ENCODE measurements at regions not wholly inside any gene's neighbourhood (a gene's known extent, or its start where the extent isn't known, plus 50 kb on each side); places are given as distances from the start of the nearest gene placed in this dataset.

- no peak for DNase-seq (ENCODE audit: low read depth, low spot score)
- Histone ChIP-seq H3K27me3 (ENCODE audit: control insufficient read depth, insufficient read depth, low read length) (peaks cover 27% of the 10 kb centered on the region), H3K9me3 (ENCODE audit: control insufficient read depth, insufficient read depth, low read length) (no peaks in the 10 kb centered on the region; the same call in 1 of the 2 replicates), H3K27ac (ENCODE audit: low read depth, low read length) (no peak overlapping the region), H3K4me3 (ENCODE audit: low read depth, low read length) (no peak overlapping the region)
- POLR2A ChIA-PET, result no interaction called here
- CTCF ChIA-PET, result no interaction called here
- TF ChIP-seq CTCF (IDR thresholded peaks at IDR 0.05; ENCODE audit: low read depth, low read length), result no peak
Observed at GRCh38 chr9:14393418-14393817, 79.5 kb upstream of the NFIB start.

- Histone ChIP-seq H3K27ac (ENCODE audit: low read depth, low read length) (no peak overlapping the region), H3K4me3 (ENCODE audit: low read depth, low read length) (no peak overlapping the region), H3K27me3 (ENCODE audit: control insufficient read depth, insufficient read depth, low read length) (peaks cover 16% of the 10 kb centered on the region), H3K9me3 (ENCODE audit: control insufficient read depth, insufficient read depth, low read length) (no peaks in the 10 kb centered on the region; the same call in 1 of the 2 replicates)
- CTCF ChIA-PET, result no interaction called here
- POLR2A ChIA-PET, result no interaction called here
- DNase-seq (ENCODE audit: low read depth, low spot score), result no peak
- no peak for TF ChIP-seq CTCF (IDR thresholded peaks at IDR 0.05; ENCODE audit: low read depth, low read length)
Observed at GRCh38 chr9:14391620-14392019, 77.7 kb upstream of the NFIB start.

- no peak for TF ChIP-seq CTCF (IDR thresholded peaks at IDR 0.05; ENCODE audit: low read depth, low read length)
- peaks cover 15% of the 10 kb centered on the region for H3K27me3 ChIP-seq (ENCODE audit: control insufficient read depth, insufficient read depth, low read length)
- no peaks in the 10 kb centered on the region; the same call in 1 of the 2 replicates for H3K9me3 ChIP-seq (ENCODE audit: control insufficient read depth, insufficient read depth, low read length)
- no peak overlapping the region for H3K27ac ChIP-seq (ENCODE audit: low read depth, low read length)
- CTCF ChIA-PET, result no interaction called here
- DNase-seq (ENCODE audit: low read depth, low spot score), result no peak
- POLR2A ChIA-PET, result no interaction called here
- no peak overlapping the region for H3K4me3 ChIP-seq (ENCODE audit: low read depth, low read length)
Observed at GRCh38 chr9:14389657-14390056, 75.7 kb upstream of the NFIB start.

GRCh38 chr9:14389146-14389545 lies 75.2 kb upstream of the NFIB start:
- Histone ChIP-seq H3K27me3 (ENCODE audit: control insufficient read depth, insufficient read depth, low read length) (peaks cover 18% of the 10 kb centered on the region), H3K9me3 (ENCODE audit: control insufficient read depth, insufficient read depth, low read length) (no peaks in the 10 kb centered on the region; the same call in 1 of the 2 replicates), H3K4me3 (ENCODE audit: low read depth, low read length) (no peak overlapping the region), H3K27ac (ENCODE audit: low read depth, low read length) (no peak overlapping the region)
- TF ChIP-seq CTCF (IDR thresholded peaks at IDR 0.05; ENCODE audit: low read depth, low read length), result no peak
- DNase-seq (ENCODE audit: low read depth, low spot score), result no peak
- CTCF ChIA-PET, result no interaction called here
- POLR2A ChIA-PET, result no interaction called here

GRCh38 chr9:14383773-14384172 lies 69.8 kb upstream of the NFIB start:
- no peak for TF ChIP-seq CTCF (IDR thresholded peaks at IDR 0.05; ENCODE audit: low read depth, low read length)
- POLR2A ChIA-PET, result no interaction called here

More at GRCh38 chr9:14383773-14384172, 69.8 kb upstream of the NFIB start:
- Histone ChIP-seq H3K27ac (ENCODE audit: low read depth, low read length) (no peak overlapping the region), H3K27me3 (ENCODE audit: control insufficient read depth, insufficient read depth, low read length) (peaks cover 31% of the 10 kb centered on the region), H3K9me3 (ENCODE audit: control insufficient read depth, insufficient read depth, low read length) (no peaks in the 10 kb centered on the region), H3K4me3 (ENCODE audit: low read depth, low read length) (no peak overlapping the region)
- DNase-seq (ENCODE audit: low read depth, low spot score), result no peak
- CTCF ChIA-PET, result no interaction called here
